ENCODE measurements at regions not wholly inside any gene's neighbourhood (a gene's known extent, or its start where the extent isn't known, plus 50 kb on each side); places are given as distances from the start of the nearest gene placed in this dataset.

DNA sequence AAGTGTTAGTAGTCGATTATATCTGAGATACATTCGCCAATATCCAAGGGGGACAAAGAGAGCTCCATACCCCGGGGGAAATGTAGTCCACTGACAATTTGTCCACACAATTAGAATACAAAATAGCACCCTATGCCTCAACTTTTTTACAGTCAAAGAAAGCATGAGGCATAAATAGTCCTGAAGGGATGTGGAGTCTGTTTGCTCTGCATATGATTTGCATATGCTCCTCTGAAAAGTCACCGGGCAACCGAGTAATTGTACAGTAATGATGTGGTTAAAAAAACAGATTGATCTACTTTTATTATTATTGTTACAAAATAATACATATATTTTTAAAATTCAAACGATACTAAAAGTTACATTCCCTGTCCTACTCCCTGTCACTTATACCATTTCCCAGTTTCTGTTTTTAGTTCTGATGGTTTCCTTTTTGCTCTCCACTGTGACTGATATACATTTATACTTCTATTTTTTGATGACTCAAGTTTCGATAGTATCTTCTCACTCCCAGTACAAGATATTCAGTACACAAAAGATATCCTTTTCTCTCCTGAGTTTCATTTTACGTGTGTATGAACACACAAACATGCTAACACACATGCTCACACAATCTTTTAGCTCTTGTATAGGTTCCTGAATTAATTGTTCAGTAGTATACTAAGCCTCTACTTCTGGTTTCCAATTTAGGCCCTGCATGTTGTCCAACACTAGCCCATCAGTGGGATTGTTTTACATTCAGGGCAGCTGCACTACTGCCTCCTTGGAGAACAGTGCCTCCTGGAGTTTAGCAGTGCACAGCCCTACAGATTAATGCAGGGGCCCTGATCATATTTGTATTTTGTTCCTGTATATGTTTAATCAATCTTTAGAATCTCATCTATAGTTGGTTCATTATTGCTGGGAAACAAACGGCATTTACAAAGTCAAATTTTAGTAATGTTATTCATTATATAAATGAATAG, 130.9 kb downstream of the TES start:
- no peaks in the 10 kb centered on the region; the same call in 1 of the 2 replicates for H3K36me3 ChIP-seq (ENCODE audit: insufficient read depth, low read length)
- peak overlapping the region; percentile 58 for H3K27ac ChIP-seq (ENCODE audit: low read depth, low read length)
- no peaks in the 10 kb centered on the region for H3K27me3 ChIP-seq (ENCODE audit: insufficient read depth, low read length)
- H3K4me1 ChIP-seq (ENCODE audit: control insufficient read depth, insufficient read depth, low read length, unreplicated experiment) = peaks cover 41% of the 10 kb centered on the region
- no peak overlapping the region for H3K4me3 ChIP-seq (ENCODE audit: low read depth, low read length)
- no peaks in the 10 kb centered on the region for H3K79me2 ChIP-seq (ENCODE audit: control insufficient read depth, insufficient read depth, low read length, unreplicated experiment)
- H2AFZ ChIP-seq (ENCODE audit: low read length, unreplicated experiment) = peak overlapping the region; percentile 29

DNA sequence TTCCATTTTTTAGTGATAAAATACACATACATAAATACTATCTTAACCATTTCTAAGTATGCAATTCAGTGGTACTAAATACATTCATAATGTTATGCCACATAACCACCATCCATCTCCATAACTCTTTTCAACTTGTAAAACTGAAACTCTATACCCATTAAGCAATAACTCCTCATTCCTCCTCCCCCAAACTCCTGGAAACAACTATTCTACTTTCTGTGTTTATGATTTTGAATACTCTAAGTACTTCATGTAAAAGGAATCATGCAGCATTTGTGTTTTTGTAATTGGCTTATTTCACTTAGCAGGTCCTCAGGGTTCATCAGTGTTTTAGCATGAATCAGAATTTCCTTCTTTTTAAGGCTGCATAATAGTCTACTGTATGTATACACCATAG, 131.8 kb downstream of the TES start:
- Histone ChIP-seq H2AFZ (ENCODE audit: low read length, unreplicated experiment) (no peak overlapping the region), H3K36me3 (ENCODE audit: insufficient read depth, low read length) (peaks cover 3% of the 10 kb centered on the region), H3K4me1 (ENCODE audit: control insufficient read depth, insufficient read depth, low read length, unreplicated experiment) (peaks cover 41% of the 10 kb centered on the region), H3K27ac (ENCODE audit: low read depth, low read length) (peak overlapping the region; percentile 39; the same call in 1 of the 2 replicates), H3K79me2 (ENCODE audit: control insufficient read depth, insufficient read depth, low read length, unreplicated experiment) (no peaks in the 10 kb centered on the region), H3K4me3 (ENCODE audit: low read depth, low read length) (no peak overlapping the region), H3K27me3 (ENCODE audit: insufficient read depth, low read length) (no peaks in the 10 kb centered on the region)

DNA sequence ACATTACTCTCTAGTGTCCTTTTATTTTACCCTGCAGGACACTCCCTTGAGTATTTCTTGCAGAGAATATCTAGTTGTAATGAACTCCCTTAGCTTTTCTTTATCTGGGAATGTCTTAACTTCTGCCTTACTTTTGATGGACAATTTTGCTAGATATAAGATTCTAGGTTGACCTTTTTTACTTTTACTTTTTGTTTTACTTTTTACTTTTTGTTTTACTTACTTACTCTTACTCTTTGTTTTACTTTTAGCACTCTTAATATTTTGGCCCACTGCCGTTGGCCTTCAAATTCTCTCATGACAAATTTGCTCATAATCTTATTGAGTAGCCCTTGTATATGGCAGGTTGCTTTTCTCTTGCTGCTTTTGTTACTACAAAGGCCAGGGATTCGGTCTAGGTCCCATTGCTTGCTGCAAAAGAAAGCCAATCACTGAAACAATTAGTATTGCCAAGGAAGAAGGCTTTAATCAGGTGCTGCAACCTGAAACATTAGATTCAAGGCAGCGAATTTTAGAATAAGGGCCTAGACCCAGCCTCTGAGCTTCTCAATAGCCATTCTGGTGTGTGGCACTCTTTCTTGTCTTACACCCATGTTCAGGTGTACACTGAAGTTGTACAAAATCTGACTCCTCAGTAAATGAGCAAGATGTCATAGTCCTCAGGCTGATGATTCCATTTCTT, 137.0 kb downstream of the TES start:
- no peaks in the 10 kb centered on the region for H3K27me3 ChIP-seq (ENCODE audit: insufficient read depth, low read length)
- no peak overlapping the region for H2AFZ ChIP-seq (ENCODE audit: low read length, unreplicated experiment)
- no peak overlapping the region for H3K27ac ChIP-seq (ENCODE audit: low read depth, low read length)
- H3K4me1 ChIP-seq (ENCODE audit: control insufficient read depth, insufficient read depth, low read length, unreplicated experiment) = peaks cover 2% of the 10 kb centered on the region
- H3K4me3 ChIP-seq (ENCODE audit: low read depth, low read length) = no peak overlapping the region
- no peaks in the 10 kb centered on the region for H3K79me2 ChIP-seq (ENCODE audit: control insufficient read depth, insufficient read depth, low read length, unreplicated experiment)
- peaks cover 8% of the 10 kb centered on the region for H3K36me3 ChIP-seq (ENCODE audit: insufficient read depth, low read length)

DNA sequence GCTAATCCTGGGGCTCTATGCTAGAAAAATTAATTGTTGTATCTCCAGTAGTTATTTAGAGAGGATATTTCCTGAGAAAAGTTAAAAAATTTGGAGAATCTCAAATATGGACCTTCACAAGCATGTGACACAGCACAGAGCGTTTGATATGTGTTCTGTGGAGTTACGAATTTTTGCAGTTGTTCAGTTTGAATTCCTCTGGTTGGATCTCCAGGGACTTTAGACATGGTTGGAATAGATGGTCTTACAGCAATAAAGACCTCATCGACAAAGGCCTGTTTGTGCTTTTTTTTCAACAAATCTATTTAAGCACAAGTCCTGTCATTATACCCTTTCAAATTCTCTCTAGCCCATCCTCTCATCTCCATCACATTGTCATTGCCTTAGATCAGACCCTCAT, 138.0 kb downstream of the TES start:
- no peak overlapping the region for H2AFZ ChIP-seq (ENCODE audit: low read length, unreplicated experiment)
- peaks cover 8% of the 10 kb centered on the region for H3K36me3 ChIP-seq (ENCODE audit: insufficient read depth, low read length)
- H3K27me3 ChIP-seq (ENCODE audit: insufficient read depth, low read length) = no peaks in the 10 kb centered on the region
- no peak overlapping the region for H3K27ac ChIP-seq (ENCODE audit: low read depth, low read length)
- H3K79me2 ChIP-seq (ENCODE audit: control insufficient read depth, insufficient read depth, low read length, unreplicated experiment) = no peaks in the 10 kb centered on the region
- H3K4me3 ChIP-seq (ENCODE audit: low read depth, low read length) = no peak overlapping the region
- H3K4me1 ChIP-seq (ENCODE audit: control insufficient read depth, insufficient read depth, low read length, unreplicated experiment) = peaks cover under 1% of the 10 kb centered on the region

DNA sequence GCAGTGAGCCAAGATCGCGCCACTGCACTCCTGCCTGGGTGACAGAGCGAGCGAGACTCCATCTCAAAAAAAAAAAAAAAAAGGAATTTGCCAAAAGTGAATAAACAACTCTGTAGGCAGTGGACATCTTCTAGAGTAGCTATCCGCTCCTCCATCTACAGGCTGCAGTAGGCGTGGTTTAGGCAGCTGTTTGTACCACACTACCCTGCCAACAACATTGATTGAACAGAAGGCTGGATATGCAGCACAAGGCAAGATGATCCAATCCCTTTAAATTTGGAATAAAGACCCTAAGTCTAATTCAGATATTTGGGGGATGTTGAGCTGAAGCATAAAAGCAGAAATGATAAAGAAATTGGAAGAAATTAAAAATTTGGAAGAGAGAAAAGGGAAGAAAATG, 141.6 kb downstream of the TES start:
- H2AFZ ChIP-seq (ENCODE audit: low read length, unreplicated experiment) = no peak overlapping the region
- H3K4me3 ChIP-seq (ENCODE audit: low read depth, low read length) = no peak overlapping the region
- no peak overlapping the region for H3K27ac ChIP-seq (ENCODE audit: low read depth, low read length)
- peaks cover 5% of the 10 kb centered on the region; the same call in 1 of the 2 replicates for H3K36me3 ChIP-seq (ENCODE audit: insufficient read depth, low read length)
- no peaks in the 10 kb centered on the region for H3K79me2 ChIP-seq (ENCODE audit: control insufficient read depth, insufficient read depth, low read length, unreplicated experiment)
- H3K27me3 ChIP-seq (ENCODE audit: insufficient read depth, low read length) = no peaks in the 10 kb centered on the region
- peaks cover 34% of the 10 kb centered on the region for H3K4me1 ChIP-seq (ENCODE audit: control insufficient read depth, insufficient read depth, low read length, unreplicated experiment)

DNA sequence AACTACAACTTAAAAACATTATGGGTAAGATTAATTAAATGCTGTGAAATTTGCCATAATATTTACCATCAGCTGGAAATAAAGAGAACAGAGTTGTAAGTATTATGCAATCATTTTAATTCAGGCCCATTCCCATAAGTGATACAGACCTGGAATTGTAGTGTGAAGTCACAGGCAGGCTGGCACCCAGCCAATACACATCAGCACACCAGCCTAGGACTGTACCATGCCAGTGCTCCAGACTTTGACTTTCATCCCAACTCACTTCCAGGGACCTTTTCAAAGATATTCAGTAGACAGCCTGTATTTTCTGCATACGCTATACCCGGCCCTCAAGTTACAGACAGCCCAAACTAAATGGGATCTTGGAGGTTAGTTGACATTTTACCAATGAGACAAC, 143.3 kb downstream of the TES start:
- Histone ChIP-seq H3K4me3 (ENCODE audit: low read depth, low read length) (no peak overlapping the region), H3K27ac (ENCODE audit: low read depth, low read length) (peak overlapping the region; percentile 92), H2AFZ (ENCODE audit: low read length, unreplicated experiment) (peak overlapping the region; percentile 6), H3K27me3 (ENCODE audit: insufficient read depth, low read length) (no peaks in the 10 kb centered on the region), H3K79me2 (ENCODE audit: control insufficient read depth, insufficient read depth, low read length, unreplicated experiment) (no peaks in the 10 kb centered on the region), H3K4me1 (ENCODE audit: control insufficient read depth, insufficient read depth, low read length, unreplicated experiment) (peaks cover 49% of the 10 kb centered on the region), H3K36me3 (ENCODE audit: insufficient read depth, low read length) (no peaks in the 10 kb centered on the region)

DNA sequence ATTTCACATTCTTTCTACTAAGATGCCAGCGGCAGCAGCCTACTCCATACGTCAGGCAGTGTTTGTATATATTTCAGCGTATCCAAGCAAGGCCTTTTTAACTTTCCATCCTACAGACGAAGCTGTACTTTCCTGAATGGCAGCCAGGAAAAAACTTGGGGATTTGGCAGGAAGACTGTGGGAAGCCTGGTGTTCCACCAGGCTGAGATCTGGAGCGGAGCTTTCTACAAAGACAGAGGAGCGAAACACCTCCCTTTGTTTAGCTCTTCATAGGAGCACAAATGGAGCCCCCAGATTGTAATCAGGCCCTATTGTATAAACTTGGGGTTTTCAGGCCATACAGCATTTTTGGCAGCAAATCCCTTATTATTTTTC, 143.8 kb downstream of the TES start:
- H3K4me1 ChIP-seq (ENCODE audit: control insufficient read depth, insufficient read depth, low read length, unreplicated experiment) = peaks cover 49% of the 10 kb centered on the region
- H3K79me2 ChIP-seq (ENCODE audit: control insufficient read depth, insufficient read depth, low read length, unreplicated experiment) = no peaks in the 10 kb centered on the region
- H3K36me3 ChIP-seq (ENCODE audit: insufficient read depth, low read length) = no peaks in the 10 kb centered on the region
- H3K27ac ChIP-seq (ENCODE audit: low read depth, low read length) = peak overlapping the region; percentile 92
- no peaks in the 10 kb centered on the region for H3K27me3 ChIP-seq (ENCODE audit: insufficient read depth, low read length)
- peak overlapping the region; percentile 61 for H3K4me3 ChIP-seq (ENCODE audit: low read depth, low read length)
- H2AFZ ChIP-seq (ENCODE audit: low read length, unreplicated experiment) = peak overlapping the region; percentile 6

DNA sequence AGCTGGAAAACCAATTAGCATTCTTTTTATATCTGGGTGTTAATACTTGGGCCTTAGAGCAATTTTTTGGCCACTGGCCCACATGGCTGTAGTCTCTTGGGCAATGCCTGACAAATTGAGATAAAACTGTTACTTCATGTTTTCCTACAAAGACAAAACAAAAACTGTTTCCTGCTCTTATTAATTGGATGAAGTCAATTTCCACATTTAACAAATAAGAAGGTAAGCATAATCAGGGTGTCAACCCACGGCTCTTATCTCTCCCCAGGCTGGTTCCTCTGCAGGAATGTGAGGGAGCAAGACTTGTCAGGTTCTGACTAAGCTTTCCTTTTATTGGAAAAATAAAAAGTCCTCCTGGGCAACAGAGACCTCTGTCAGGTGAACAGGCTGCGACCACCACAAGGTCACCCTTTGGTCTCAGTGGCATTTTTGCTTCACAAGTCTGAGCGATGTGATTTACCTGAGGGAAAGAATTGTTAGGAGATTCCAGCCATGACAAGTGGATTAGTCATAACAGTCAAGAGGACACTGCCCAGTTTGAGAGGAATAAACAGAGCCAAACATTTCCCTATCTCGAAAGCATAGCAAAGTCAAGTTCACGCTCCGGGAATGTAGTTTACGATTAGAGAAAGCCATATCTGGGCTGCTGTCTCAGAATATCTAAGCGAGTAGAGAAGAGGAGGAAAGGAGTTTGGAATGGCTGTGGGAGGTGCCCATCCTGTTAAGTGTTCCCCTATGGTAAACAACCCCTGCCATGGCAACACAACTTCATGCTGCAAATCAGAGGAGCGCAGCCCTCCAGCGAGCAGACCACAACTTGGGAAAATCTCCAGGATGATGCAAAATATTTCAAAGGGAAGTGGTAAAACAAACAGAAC, 144.4 kb downstream of the TES start:
- H2AFZ ChIP-seq (ENCODE audit: low read length, unreplicated experiment) = peak overlapping the region; percentile 6

DNA sequence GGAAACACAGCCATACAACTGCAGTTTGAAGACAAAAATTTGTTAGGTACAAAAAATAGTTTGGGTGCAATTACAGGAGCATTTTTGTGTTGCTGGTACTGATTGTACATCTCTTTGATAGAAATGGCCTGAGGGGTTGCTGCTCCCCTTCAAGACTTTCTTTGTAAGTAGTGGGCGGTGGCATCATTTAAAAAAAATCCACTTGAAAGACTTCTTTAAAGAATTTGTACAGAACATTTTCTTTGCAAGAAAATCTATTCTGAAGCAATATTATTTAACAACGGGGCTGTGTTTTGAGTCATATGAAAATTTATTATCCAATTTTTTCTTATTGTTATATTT, 144.1 kb upstream of the CAV2 start:
- H3K4me1 ChIP-seq (ENCODE audit: control insufficient read depth, insufficient read depth, low read length, unreplicated experiment) = peaks cover 49% of the 10 kb centered on the region
- peak overlapping the region; percentile 61 for H3K4me3 ChIP-seq (ENCODE audit: low read depth, low read length)
- H3K79me2 ChIP-seq (ENCODE audit: control insufficient read depth, insufficient read depth, low read length, unreplicated experiment) = no peaks in the 10 kb centered on the region
- no peaks in the 10 kb centered on the region for H3K36me3 ChIP-seq (ENCODE audit: insufficient read depth, low read length)
- H3K27ac ChIP-seq (ENCODE audit: low read depth, low read length) = peak overlapping the region; percentile 92
- H3K27me3 ChIP-seq (ENCODE audit: insufficient read depth, low read length) = no peaks in the 10 kb centered on the region
- H2AFZ ChIP-seq (ENCODE audit: low read length, unreplicated experiment) = no peak overlapping the region

More for the DNA sequence above, 144.4 kb downstream of the TES start:
- peaks cover 49% of the 10 kb centered on the region for H3K4me1 ChIP-seq (ENCODE audit: control insufficient read depth, insufficient read depth, low read length, unreplicated experiment)
- H3K4me3 ChIP-seq (ENCODE audit: low read depth, low read length) = peak overlapping the region; percentile 61
- H3K79me2 ChIP-seq (ENCODE audit: control insufficient read depth, insufficient read depth, low read length, unreplicated experiment) = no peaks in the 10 kb centered on the region
- no peaks in the 10 kb centered on the region for H3K36me3 ChIP-seq (ENCODE audit: insufficient read depth, low read length)
- H3K27ac ChIP-seq (ENCODE audit: low read depth, low read length) = peak overlapping the region; percentile 92
- no peaks in the 10 kb centered on the region for H3K27me3 ChIP-seq (ENCODE audit: insufficient read depth, low read length)

DNA sequence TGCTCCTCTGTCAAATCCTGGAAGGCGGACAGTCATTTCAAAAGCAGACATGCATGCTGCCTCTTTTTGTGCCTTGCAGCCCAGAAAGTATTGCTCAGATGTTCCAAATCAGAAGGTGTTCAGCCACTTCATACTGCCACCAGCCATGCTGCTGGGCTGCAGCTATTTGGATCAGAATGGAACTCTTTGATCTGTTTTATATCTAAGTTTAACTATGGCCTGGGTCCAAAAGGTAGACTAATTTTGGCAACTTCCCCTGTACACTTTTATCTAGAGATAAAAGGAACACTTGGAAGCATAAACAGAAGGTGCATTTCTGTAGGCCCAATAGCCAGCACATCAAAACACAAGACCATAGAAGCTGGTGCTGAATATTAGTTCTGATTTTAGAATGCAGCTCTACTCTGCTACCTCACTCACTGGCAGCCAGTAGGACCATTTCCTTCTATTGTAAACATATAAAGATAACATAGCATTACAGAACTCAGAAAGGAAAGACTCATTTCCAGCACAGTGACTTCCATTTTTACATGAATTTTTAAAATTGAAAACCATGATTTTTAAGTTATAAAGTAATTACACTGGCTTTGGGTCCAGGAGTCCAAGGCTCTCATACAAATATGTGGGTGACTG, 143.1 kb upstream of the CAV2 start:
- H3K79me2 ChIP-seq (ENCODE audit: control insufficient read depth, insufficient read depth, low read length, unreplicated experiment) = no peaks in the 10 kb centered on the region
- H3K27ac ChIP-seq (ENCODE audit: low read depth, low read length) = peak overlapping the region; percentile 92
- H2AFZ ChIP-seq (ENCODE audit: low read length, unreplicated experiment) = no peak overlapping the region
- H3K4me3 ChIP-seq (ENCODE audit: low read depth, low read length) = no peak overlapping the region
- H3K4me1 ChIP-seq (ENCODE audit: control insufficient read depth, insufficient read depth, low read length, unreplicated experiment) = peaks cover 49% of the 10 kb centered on the region
- no peaks in the 10 kb centered on the region for H3K27me3 ChIP-seq (ENCODE audit: insufficient read depth, low read length)
- no peaks in the 10 kb centered on the region for H3K36me3 ChIP-seq (ENCODE audit: insufficient read depth, low read length)

Data from ACC112 (cell line).